ENCODE measurements at regions not wholly inside any gene's neighbourhood (a gene's known extent, or its start where the extent isn't known, plus 50 kb on each side); places are given as distances from the start of the nearest gene placed in this dataset.
A peak's percentile ranks its signal among the peaks of the same experiment; 100 is the strongest.

- H3K4me3 ChIP-seq = no peak overlapping the region
- 39 to 40% methylated on average over 5 of the region's 5 CpGs for WGBS, 2 donors
- H3K36me3 ChIP-seq (replicated peaks in 1 of 2; ENCODE audit: insufficient read depth in 1 of 2, low read depth in 2 of 2) = no peaks in the 10 kb centered on the region
- peaks cover 8% of the 10 kb centered on the region for H3K4me1 ChIP-seq
- peak overlapping the region in 2 of 4 donors; percentile 33 to 47 for H3K27ac ChIP-seq
- H3K27me3 ChIP-seq = no peaks in the 10 kb centered on the region
- H3K9me3 ChIP-seq = no peaks in the 10 kb centered on the region
- intact Hi-C loops (cut with DNase I) = no loop called here
- TF ChIP-seq POLR2A (IDR thresholded peaks at IDR 0.05) = no peak
- TF ChIP-seq CTCF (IDR thresholded peaks at IDR 0.05) = no peak
- peak; percentile 58 for ATAC-seq
- peak in 1 of 4 donors; percentile 7 for DNase-seq
These were observed 53.7 kb upstream of the TMX4 start for GRCh38 chr20:8073024-8073832.

DNA sequence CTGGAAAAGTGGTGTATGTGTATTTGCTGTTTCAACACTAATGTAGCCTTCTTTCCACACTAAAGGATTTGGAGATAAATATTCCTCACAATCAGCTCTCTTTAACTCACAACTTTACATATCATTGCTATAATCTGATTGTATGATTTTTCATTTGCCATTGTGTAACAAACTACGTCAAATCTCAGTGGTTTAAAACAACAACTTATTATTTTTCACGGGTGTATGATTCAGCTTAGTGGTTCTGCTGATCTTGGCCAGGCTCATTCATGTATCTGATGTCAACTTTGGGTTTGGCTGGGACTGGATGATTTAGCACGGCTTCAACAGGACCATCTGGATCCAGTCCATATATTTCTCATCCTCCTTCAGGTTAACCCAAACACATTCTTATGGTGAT lies 55.4 kb upstream of the TMX4 start:
- ATAC-seq (no peak), DNase-seq (no peak)
- no peak overlapping the region for H3K27ac ChIP-seq
- intact Hi-C loops (cut with DNase I) = no loop called here
- TF ChIP-seq CTCF (IDR thresholded peaks at IDR 0.05) (no peak), POLR2A (IDR thresholded peaks at IDR 0.05) (no peak)
- H3K36me3 ChIP-seq (replicated peaks in 1 of 2; ENCODE audit: insufficient read depth in 1 of 2, low read depth in 2 of 2) = no peaks in the 10 kb centered on the region
- WGBS, 2 donors = 86 to 92% methylated on average over 3 of the region's 3 CpGs
- H3K27me3 ChIP-seq = no peaks in the 10 kb centered on the region
- H3K4me1 ChIP-seq = peaks cover 8% of the 10 kb centered on the region
- H3K9me3 ChIP-seq = no peaks in the 10 kb centered on the region
- H3K4me3 ChIP-seq = no peak overlapping the region

DNA sequence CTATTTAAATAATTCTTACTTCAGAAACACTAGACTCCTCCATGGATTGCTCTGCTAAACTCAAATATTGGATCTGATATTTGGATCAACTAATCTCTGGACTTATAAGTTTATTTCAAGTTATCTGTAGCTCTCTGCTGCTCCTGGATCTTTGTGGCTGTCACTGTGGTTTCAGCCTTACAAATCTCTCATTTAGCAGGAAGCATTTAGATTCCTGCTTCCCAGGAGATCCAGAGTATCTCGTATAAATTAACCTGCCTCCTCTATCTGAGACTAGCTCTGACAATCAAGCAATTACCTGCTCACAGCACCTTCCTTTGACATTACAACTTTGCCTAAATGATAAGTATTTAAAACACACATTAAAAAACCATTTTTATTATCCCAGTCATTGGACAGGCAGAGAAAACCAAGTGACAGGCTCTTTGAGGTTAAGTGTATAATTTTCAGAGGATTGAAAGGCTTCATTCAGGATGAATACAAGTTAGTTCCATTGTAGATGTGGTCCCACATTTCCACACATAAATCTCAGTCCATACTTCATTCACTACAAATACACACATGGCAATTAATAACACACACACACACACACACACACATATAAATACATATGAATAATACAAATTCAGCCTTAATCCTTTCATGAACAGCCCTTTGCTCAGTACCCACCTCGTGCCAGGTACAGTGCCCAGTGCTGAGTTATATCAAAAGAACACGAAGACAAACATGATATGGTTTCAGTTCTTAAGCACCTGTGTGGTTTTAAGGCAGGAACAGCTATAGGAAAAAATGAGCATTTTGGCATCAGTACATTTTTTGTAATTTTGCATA lies 55.5 kb upstream of the PLCB1 start:
- intact Hi-C loops (cut with DNase I) = no loop called here
- DNase-seq (no peak), ATAC-seq (no peak)
- Histone ChIP-seq H3K4me1 (peaks cover 8% of the 10 kb centered on the region), H3K36me3 (replicated peaks in 1 of 2; ENCODE audit: insufficient read depth in 1 of 2, low read depth in 2 of 2) (no peaks in the 10 kb centered on the region), H3K4me3 (no peak overlapping the region), H3K27me3 (no peaks in the 10 kb centered on the region), H3K27ac (peak overlapping the region in 1 of 4 donors; percentile 14), H3K9me3 (no peaks in the 10 kb centered on the region)
- 38 to 45% methylated on average over 3 of the region's 3 CpGs for WGBS, 2 donors
- TF ChIP-seq CTCF (IDR thresholded peaks at IDR 0.05) (no peak), POLR2A (IDR thresholded peaks at IDR 0.05) (no peak)

DNA sequence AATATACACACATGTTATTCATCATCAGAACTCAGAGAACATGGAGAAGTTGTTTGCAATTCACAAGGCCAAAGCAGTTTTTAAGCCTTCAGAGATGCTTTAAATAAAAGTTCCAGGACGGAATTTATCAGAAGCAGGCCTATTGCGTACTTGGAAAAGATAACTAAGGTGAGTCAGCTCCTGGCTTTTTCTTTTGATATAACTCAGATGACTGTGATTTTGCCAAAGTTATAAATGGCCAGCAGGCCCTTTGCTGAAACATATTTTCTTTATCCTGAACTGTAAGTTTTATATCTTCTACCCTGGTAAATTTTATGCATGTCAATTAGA lies 55.0 kb upstream of the PLCB1 start:
- Histone ChIP-seq H3K27ac (peak overlapping the region in 1 of 4 donors; percentile 14), H3K36me3 (replicated peaks in 1 of 2; ENCODE audit: insufficient read depth in 1 of 2, low read depth in 2 of 2) (no peaks in the 10 kb centered on the region), H3K9me3 (no peaks in the 10 kb centered on the region), H3K4me1 (peaks cover 8% of the 10 kb centered on the region), H3K4me3 (no peak overlapping the region), H3K27me3 (no peaks in the 10 kb centered on the region)
- TF ChIP-seq CTCF (IDR thresholded peaks at IDR 0.05) (no peak), POLR2A (IDR thresholded peaks at IDR 0.05) (no peak)
- WGBS, 2 donors = 46 to 55% methylated on average over 2 of the region's 2 CpGs
- intact Hi-C loops (cut with DNase I) = no loop called here
- no peak for ATAC-seq
- no peak for DNase-seq
